ENCODE measurements at regions not wholly inside any gene's neighbourhood (a gene's known extent, or its start where the extent isn't known, plus 50 kb on each side); places are given as distances from the start of the nearest gene placed in this dataset.

- no peaks in the 10 kb centered on the region for H3K4me1 ChIP-seq (replicated peaks)
- H3K4me3 ChIP-seq, result no peak overlapping the region
- TF ChIP-seq POLR2A (IDR thresholded peaks at IDR 0.05) (no peak), CTCF (IDR thresholded peaks at IDR 0.05) (no peak), POLR2AphosphoS5 (IDR thresholded peaks at IDR 0.05) (no peak)
- H3K27ac ChIP-seq, result no peak overlapping the region
- H3K9me3 ChIP-seq, result no peaks in the 10 kb centered on the region
- WGBS, result 42% methylated on average over 3 of the region's 3 CpGs
- no peak for DNase-seq (ENCODE audit: low spot score)
- intact Hi-C loops (cut with DNase I), result no loop called here
- no peaks in the 10 kb centered on the region for H3K36me3 ChIP-seq
- no peaks in the 10 kb centered on the region for H3K27me3 ChIP-seq (replicated peaks; ENCODE audit: insufficient read depth)
Observed at GRCh38 chr1:244962130-244962529, 97.8 kb upstream of the HNRNPU start.

GRCh38 chr1:244960904-244961303 is 96.6 kb upstream of the HNRNPU start:
- no peak for DNase-seq (ENCODE audit: low spot score)
- Histone ChIP-seq H3K4me3 (no peak overlapping the region), H3K9me3 (no peaks in the 10 kb centered on the region), H3K4me1 (replicated peaks) (no peaks in the 10 kb centered on the region), H3K27me3 (replicated peaks; ENCODE audit: insufficient read depth) (no peaks in the 10 kb centered on the region), H3K36me3 (no peaks in the 10 kb centered on the region), H3K27ac (no peak overlapping the region)
- TF ChIP-seq POLR2A (IDR thresholded peaks at IDR 0.05), result no peak
- no peak for TF ChIP-seq CTCF (IDR thresholded peaks at IDR 0.05)
- TF ChIP-seq POLR2AphosphoS5 (IDR thresholded peaks at IDR 0.05), result no peak
- WGBS, result 95% methylated on average over 4 of the region's 4 CpGs
- intact Hi-C loops (cut with DNase I), result no loop called here

GRCh38 chr1:244958593-244958992 is 94.2 kb upstream of the HNRNPU start:
- WGBS, result 92% methylated on average over 4 of the region's 4 CpGs
- no peak overlapping the region for H3K27ac ChIP-seq
- intact Hi-C loops (cut with DNase I), result no loop called here
- no peak overlapping the region for H3K4me3 ChIP-seq
- H3K4me1 ChIP-seq (replicated peaks), result no peaks in the 10 kb centered on the region
- no peaks in the 10 kb centered on the region for H3K27me3 ChIP-seq (replicated peaks; ENCODE audit: insufficient read depth)
- TF ChIP-seq POLR2A (IDR thresholded peaks at IDR 0.05) (no peak), CTCF (IDR thresholded peaks at IDR 0.05) (no peak), POLR2AphosphoS5 (IDR thresholded peaks at IDR 0.05) (no peak)
- H3K36me3 ChIP-seq, result no peaks in the 10 kb centered on the region
- H3K9me3 ChIP-seq, result no peaks in the 10 kb centered on the region
- no peak for DNase-seq (ENCODE audit: low spot score)

- intact Hi-C loops (cut with DNase I), result no loop called here
- Histone ChIP-seq H3K9me3 (no peaks in the 10 kb centered on the region), H3K36me3 (no peaks in the 10 kb centered on the region), H3K4me3 (no peak overlapping the region), H3K27ac (no peak overlapping the region), H3K4me1 (replicated peaks) (no peaks in the 10 kb centered on the region), H3K27me3 (replicated peaks; ENCODE audit: insufficient read depth) (no peaks in the 10 kb centered on the region)
- WGBS, result 81% methylated on average over 6 of the region's 6 CpGs
- DNase-seq (ENCODE audit: low spot score), result no peak
- TF ChIP-seq POLR2AphosphoS5 (IDR thresholded peaks at IDR 0.05) (no peak), CTCF (IDR thresholded peaks at IDR 0.05) (no peak), POLR2A (IDR thresholded peaks at IDR 0.05) (no peak)
Observed at GRCh38 chr1:244957525-244957924, 93.2 kb upstream of the HNRNPU start.

- H3K36me3 ChIP-seq, result no peaks in the 10 kb centered on the region
- H3K9me3 ChIP-seq, result no peaks in the 10 kb centered on the region
- H3K27me3 ChIP-seq (replicated peaks; ENCODE audit: insufficient read depth), result no peaks in the 10 kb centered on the region
- TF ChIP-seq CTCF (IDR thresholded peaks at IDR 0.05) (no peak), POLR2A (IDR thresholded peaks at IDR 0.05) (no peak), POLR2AphosphoS5 (IDR thresholded peaks at IDR 0.05) (no peak)
- intact Hi-C loops (cut with DNase I), result no loop called here
- no peak overlapping the region for H3K4me3 ChIP-seq
- no peak for DNase-seq (ENCODE audit: low spot score)
- H3K27ac ChIP-seq, result no peak overlapping the region
- no peaks in the 10 kb centered on the region for H3K4me1 ChIP-seq (replicated peaks)
- WGBS, result 89% methylated on average over 6 of the region's 6 CpGs
Observed at GRCh38 chr1:244957122-244957521, 92.8 kb upstream of the HNRNPU start.

Data from prostate gland (tissue), 2 donors.